ENCODE measurements at regions not wholly inside any gene's neighbourhood (a gene's known extent, or its start where the extent isn't known, plus 50 kb on each side); places are given as distances from the start of the nearest gene placed in this dataset.

GRCh38 chr6:102619585-102619984 lies 1226.1 kb downstream of the GRIK2 start:
- Histone ChIP-seq H3K27me3 (ENCODE audit: control insufficient read depth, insufficient read depth, low read length, poor library complexity, severe bottlenecking) (no peaks in the 10 kb centered on the region), H3K4me3 (ENCODE audit: insufficient read depth, low read depth, low read length) (no peak overlapping the region), H3K36me3 (ENCODE audit: control insufficient read depth, insufficient read depth, low read length) (no peaks in the 10 kb centered on the region), H3K4me1 (ENCODE audit: control insufficient read depth, insufficient read depth, low read length) (no peaks in the 10 kb centered on the region), H3K27ac (ENCODE audit: insufficient read depth, low read depth, low read length, poor library complexity, severe bottlenecking) (no peak overlapping the region), H3K9me3 (ENCODE audit: control insufficient read depth, low read length) (no peaks in the 10 kb centered on the region)
- WGBS, 2 experiments: 60% methylated on average over 1 of the region's 2 CpGs; no CpG with 5 or more reads in 1 of the 2 experiments

- no peaks in the 10 kb centered on the region for H3K4me1 ChIP-seq (ENCODE audit: control insufficient read depth, insufficient read depth, low read length)
- H3K27me3 ChIP-seq (ENCODE audit: control insufficient read depth, insufficient read depth, low read length, poor library complexity, severe bottlenecking): no peaks in the 10 kb centered on the region
- no peaks in the 10 kb centered on the region for H3K36me3 ChIP-seq (ENCODE audit: control insufficient read depth, insufficient read depth, low read length)
- H3K27ac ChIP-seq (ENCODE audit: insufficient read depth, low read depth, low read length, poor library complexity, severe bottlenecking): no peak overlapping the region
- H3K9me3 ChIP-seq (ENCODE audit: control insufficient read depth, low read length): peaks cover 6% of the 10 kb centered on the region
- 94 to 95% methylated on average over 5 of the region's 5 CpGs for WGBS, 2 experiments
- H3K4me3 ChIP-seq (ENCODE audit: insufficient read depth, low read depth, low read length): no peak overlapping the region
These were observed 1189.1 kb downstream of the GRIK2 start for GRCh38 chr6:102582569-102582968.

GRCh38 chr6:102581378-102582124 lies 1188.0 kb downstream of the GRIK2 start:
- Histone ChIP-seq H3K27me3 (ENCODE audit: control insufficient read depth, insufficient read depth, low read length, poor library complexity, severe bottlenecking) (no peaks in the 10 kb centered on the region), H3K36me3 (ENCODE audit: control insufficient read depth, insufficient read depth, low read length) (no peaks in the 10 kb centered on the region), H3K4me1 (ENCODE audit: control insufficient read depth, insufficient read depth, low read length) (no peaks in the 10 kb centered on the region), H3K9me3 (ENCODE audit: control insufficient read depth, low read length) (peaks cover 6% of the 10 kb centered on the region), H3K27ac (ENCODE audit: insufficient read depth, low read depth, low read length, poor library complexity, severe bottlenecking) (no peak overlapping the region), H3K4me3 (ENCODE audit: insufficient read depth, low read depth, low read length) (no peak overlapping the region)
- 88 to 92% methylated on average over 11 of the region's 11 CpGs for WGBS, 2 experiments

- no peaks in the 10 kb centered on the region for H3K9me3 ChIP-seq (ENCODE audit: control insufficient read depth, low read length)
- no peaks in the 10 kb centered on the region for H3K27me3 ChIP-seq (ENCODE audit: control insufficient read depth, insufficient read depth, low read length, poor library complexity, severe bottlenecking)
- H3K4me3 ChIP-seq (ENCODE audit: insufficient read depth, low read depth, low read length): no peak overlapping the region
- no peaks in the 10 kb centered on the region for H3K4me1 ChIP-seq (ENCODE audit: control insufficient read depth, insufficient read depth, low read length)
- no peaks in the 10 kb centered on the region for H3K36me3 ChIP-seq (ENCODE audit: control insufficient read depth, insufficient read depth, low read length)
- no peak overlapping the region for H3K27ac ChIP-seq (ENCODE audit: insufficient read depth, low read depth, low read length, poor library complexity, severe bottlenecking)
- WGBS, 2 experiments: 85 to 94% methylated on average over 2 of the region's 2 CpGs
These were observed 1177.9 kb downstream of the GRIK2 start for GRCh38 chr6:102571236-102571908.

- H3K27me3 ChIP-seq (ENCODE audit: control insufficient read depth, insufficient read depth, low read length, poor library complexity, severe bottlenecking): no peaks in the 10 kb centered on the region
- no peaks in the 10 kb centered on the region for H3K36me3 ChIP-seq (ENCODE audit: control insufficient read depth, insufficient read depth, low read length)
- H3K4me3 ChIP-seq (ENCODE audit: insufficient read depth, low read depth, low read length): no peak overlapping the region
- H3K27ac ChIP-seq (ENCODE audit: insufficient read depth, low read depth, low read length, poor library complexity, severe bottlenecking): no peak overlapping the region
- no CpG with 5 or more reads among the region's 1 CpG for WGBS, 2 experiments
- H3K9me3 ChIP-seq (ENCODE audit: control insufficient read depth, low read length): no peaks in the 10 kb centered on the region
- H3K4me1 ChIP-seq (ENCODE audit: control insufficient read depth, insufficient read depth, low read length): no peaks in the 10 kb centered on the region
These were observed 1169.2 kb downstream of the GRIK2 start for GRCh38 chr6:102562713-102563112.

GRCh38 chr6:102553214-102553613 lies 1159.7 kb downstream of the GRIK2 start:
- H3K27ac ChIP-seq (ENCODE audit: insufficient read depth, low read depth, low read length, poor library complexity, severe bottlenecking): no peak overlapping the region
- H3K4me3 ChIP-seq (ENCODE audit: insufficient read depth, low read depth, low read length): no peak overlapping the region
- H3K36me3 ChIP-seq (ENCODE audit: control insufficient read depth, insufficient read depth, low read length): no peaks in the 10 kb centered on the region
- H3K4me1 ChIP-seq (ENCODE audit: control insufficient read depth, insufficient read depth, low read length): no peaks in the 10 kb centered on the region
- H3K27me3 ChIP-seq (ENCODE audit: control insufficient read depth, insufficient read depth, low read length, poor library complexity, severe bottlenecking): no peaks in the 10 kb centered on the region
- no peaks in the 10 kb centered on the region for H3K9me3 ChIP-seq (ENCODE audit: control insufficient read depth, low read length)

GRCh38 chr6:102549221-102549874 lies 1155.8 kb downstream of the GRIK2 start:
- no peaks in the 10 kb centered on the region for H3K4me1 ChIP-seq (ENCODE audit: control insufficient read depth, insufficient read depth, low read length)
- WGBS, 2 experiments: 94 to 96% methylated on average over 4 to 6 of the region's 6 CpGs
- H3K27me3 ChIP-seq (ENCODE audit: control insufficient read depth, insufficient read depth, low read length, poor library complexity, severe bottlenecking): no peaks in the 10 kb centered on the region
- no peak overlapping the region for H3K4me3 ChIP-seq (ENCODE audit: insufficient read depth, low read depth, low read length)
- no peak overlapping the region for H3K27ac ChIP-seq (ENCODE audit: insufficient read depth, low read depth, low read length, poor library complexity, severe bottlenecking)
- H3K9me3 ChIP-seq (ENCODE audit: control insufficient read depth, low read length): no peaks in the 10 kb centered on the region
- no peaks in the 10 kb centered on the region for H3K36me3 ChIP-seq (ENCODE audit: control insufficient read depth, insufficient read depth, low read length)

GRCh38 chr6:102525336-102525735 lies 1131.8 kb downstream of the GRIK2 start:
- Histone ChIP-seq H3K27me3 (ENCODE audit: control insufficient read depth, insufficient read depth, low read length, poor library complexity, severe bottlenecking) (no peaks in the 10 kb centered on the region), H3K36me3 (ENCODE audit: control insufficient read depth, insufficient read depth, low read length) (no peaks in the 10 kb centered on the region), H3K27ac (ENCODE audit: insufficient read depth, low read depth, low read length, poor library complexity, severe bottlenecking) (no peak overlapping the region), H3K4me3 (ENCODE audit: insufficient read depth, low read depth, low read length) (no peak overlapping the region), H3K4me1 (ENCODE audit: control insufficient read depth, insufficient read depth, low read length) (no peaks in the 10 kb centered on the region), H3K9me3 (ENCODE audit: control insufficient read depth, low read length) (no peaks in the 10 kb centered on the region)
- whole genome bisulfite sequencing, 2 experiments: 92 to 100% methylated on average over 2 of the region's 2 CpGs

- WGBS, 2 experiments: 92% methylated on average over 2 of the region's 2 CpGs; no CpG with 5 or more reads in 1 of the 2 experiments
- H3K36me3 ChIP-seq (ENCODE audit: control insufficient read depth, insufficient read depth, low read length): no peaks in the 10 kb centered on the region
- H3K9me3 ChIP-seq (ENCODE audit: control insufficient read depth, low read length): no peaks in the 10 kb centered on the region
- no peak overlapping the region for H3K27ac ChIP-seq (ENCODE audit: insufficient read depth, low read depth, low read length, poor library complexity, severe bottlenecking)
- no peaks in the 10 kb centered on the region for H3K27me3 ChIP-seq (ENCODE audit: control insufficient read depth, insufficient read depth, low read length, poor library complexity, severe bottlenecking)
- H3K4me3 ChIP-seq (ENCODE audit: insufficient read depth, low read depth, low read length): no peak overlapping the region
- no peaks in the 10 kb centered on the region for H3K4me1 ChIP-seq (ENCODE audit: control insufficient read depth, insufficient read depth, low read length)
These were observed 1127.5 kb downstream of the GRIK2 start for GRCh38 chr6:102520966-102521365.

- no peaks in the 10 kb centered on the region for H3K9me3 ChIP-seq (ENCODE audit: control insufficient read depth, low read length)
- no peaks in the 10 kb centered on the region for H3K36me3 ChIP-seq (ENCODE audit: control insufficient read depth, insufficient read depth, low read length)
- 92 to 98% methylated on average over 1 to 3 of the region's 3 CpGs for WGBS, 2 experiments
- H3K4me1 ChIP-seq (ENCODE audit: control insufficient read depth, insufficient read depth, low read length): no peaks in the 10 kb centered on the region
- H3K27ac ChIP-seq (ENCODE audit: insufficient read depth, low read depth, low read length, poor library complexity, severe bottlenecking): no peak overlapping the region
- H3K4me3 ChIP-seq (ENCODE audit: insufficient read depth, low read depth, low read length): no peak overlapping the region
- H3K27me3 ChIP-seq (ENCODE audit: control insufficient read depth, insufficient read depth, low read length, poor library complexity, severe bottlenecking): no peaks in the 10 kb centered on the region
These were observed 1124.0 kb downstream of the GRIK2 start for GRCh38 chr6:102517506-102517905.
